ENCODE measurements at regions not wholly inside any gene's neighbourhood (a gene's known extent, or its start where the extent isn't known, plus 50 kb on each side); places are given as distances from the start of the nearest gene placed in this dataset.
A peak's percentile ranks its signal among the peaks of the same experiment; 100 is the strongest.

- peaks cover 3% of the 10 kb centered on the region for H3K36me3 Mint-ChIP-seq (ENCODE audit: unreplicated experiment)
- H3K27me3 Mint-ChIP-seq (ENCODE audit: unreplicated experiment): no peaks in the 10 kb centered on the region
- DNase-seq (ENCODE audit: extremely low spot score, unreplicated experiment): peak; percentile 54
- TF ChIP-seq CTCF (IDR thresholded peaks at IDR 0.05): no peak
- H3K9me3 Mint-ChIP-seq (ENCODE audit: unreplicated experiment): peaks cover 32% of the 10 kb centered on the region
- H3K4me1 Mint-ChIP-seq (ENCODE audit: unreplicated experiment): no peaks in the 10 kb centered on the region
- no peak overlapping the region for H3K4me3 Mint-ChIP-seq (ENCODE audit: unreplicated experiment)
- H3K27ac Mint-ChIP-seq (ENCODE audit: unreplicated experiment): no peak overlapping the region
Observed at GRCh38 chr18:14930576-14930975, 182.6 kb downstream of the ANKRD30B start.

GRCh38 chr18:14933049-14933851 is 185.3 kb downstream of the ANKRD30B start:
- peaks cover 37% of the 10 kb centered on the region for H3K9me3 Mint-ChIP-seq (ENCODE audit: unreplicated experiment)
- H3K27ac Mint-ChIP-seq (ENCODE audit: unreplicated experiment): no peak overlapping the region
- no peak for TF ChIP-seq CTCF (IDR thresholded peaks at IDR 0.05)

GRCh38 chr18:14933964-14934363 is 186.0 kb downstream of the ANKRD30B start:
- H3K36me3 Mint-ChIP-seq (ENCODE audit: unreplicated experiment): peaks cover 3% of the 10 kb centered on the region
- peaks cover 44% of the 10 kb centered on the region for H3K9me3 Mint-ChIP-seq (ENCODE audit: unreplicated experiment)
- H3K4me3 Mint-ChIP-seq (ENCODE audit: unreplicated experiment): no peak overlapping the region
- H3K27ac Mint-ChIP-seq (ENCODE audit: unreplicated experiment): no peak overlapping the region
- H3K27me3 Mint-ChIP-seq (ENCODE audit: unreplicated experiment): no peaks in the 10 kb centered on the region
- DNase-seq (ENCODE audit: extremely low spot score, unreplicated experiment): peak; percentile 83
- H3K4me1 Mint-ChIP-seq (ENCODE audit: unreplicated experiment): no peaks in the 10 kb centered on the region
- TF ChIP-seq CTCF (IDR thresholded peaks at IDR 0.05): no peak

More at GRCh38 chr18:14933049-14933851, 185.3 kb downstream of the ANKRD30B start:
- Mint-ChIP-seq H3K4me1 (ENCODE audit: unreplicated experiment) (no peaks in the 10 kb centered on the region), H3K4me3 (ENCODE audit: unreplicated experiment) (no peak overlapping the region), H3K36me3 (ENCODE audit: unreplicated experiment) (peaks cover 3% of the 10 kb centered on the region), H3K27me3 (ENCODE audit: unreplicated experiment) (no peaks in the 10 kb centered on the region)
- DNase-seq (ENCODE audit: extremely low spot score, unreplicated experiment): peak; percentile 83

- Mint-ChIP-seq H3K4me1 (ENCODE audit: unreplicated experiment) (no peaks in the 10 kb centered on the region), H3K36me3 (ENCODE audit: unreplicated experiment) (peaks cover 3% of the 10 kb centered on the region), H3K4me3 (ENCODE audit: unreplicated experiment) (no peak overlapping the region), H3K27me3 (ENCODE audit: unreplicated experiment) (no peaks in the 10 kb centered on the region), H3K27ac (ENCODE audit: unreplicated experiment) (no peak overlapping the region), H3K9me3 (ENCODE audit: unreplicated experiment) (peaks cover 43% of the 10 kb centered on the region)
- DNase-seq (ENCODE audit: extremely low spot score, unreplicated experiment): peak; percentile 48
- no peak for TF ChIP-seq CTCF (IDR thresholded peaks at IDR 0.05)
Observed at GRCh38 chr18:14935210-14935609, 187.2 kb downstream of the ANKRD30B start.

- H3K4me3 Mint-ChIP-seq (ENCODE audit: unreplicated experiment): no peak overlapping the region
- H3K4me1 Mint-ChIP-seq (ENCODE audit: unreplicated experiment): no peaks in the 10 kb centered on the region
- TF ChIP-seq CTCF (IDR thresholded peaks at IDR 0.05): no peak
- DNase-seq (ENCODE audit: extremely low spot score, unreplicated experiment): no peak
- no peaks in the 10 kb centered on the region for H3K27me3 Mint-ChIP-seq (ENCODE audit: unreplicated experiment)
- peaks cover 3% of the 10 kb centered on the region for H3K36me3 Mint-ChIP-seq (ENCODE audit: unreplicated experiment)
- H3K27ac Mint-ChIP-seq (ENCODE audit: unreplicated experiment): no peak overlapping the region
- peaks cover 40% of the 10 kb centered on the region for H3K9me3 Mint-ChIP-seq (ENCODE audit: unreplicated experiment)
Observed at GRCh38 chr18:14936313-14936712, 188.3 kb downstream of the ANKRD30B start.
